Gastrocnemius medialis (tissue), 4 donors: ENCODE measurements at regions not wholly inside any gene's neighbourhood (a gene's known extent, or its start where the extent isn't known, plus 50 kb on each side); places are given as distances from the start of the nearest gene placed in this dataset.

Experiments
- ATAC-seq, 2 donors: fragments of 150-250 bp; one replicate each; pipeline ENCODE4 v1.9.1; 2016
- DNase-seq, 2 donors: peaks; one replicate each; pipeline ENCODE4 v3.0.0-alpha.2; 2019
- H3K27ac ChIP-seq, 4 donors: fragments of 200-600 bp; sonication (generic); 1 replicate in 1 of 4; 2 replicates in 3 of 4; pipeline ENCODE4 v1.5.1; 2016 to 2018; ENCODE audit warnings: mild to moderate bottlenecking in 2 of 4, moderate library complexity in 1 of 4
- H3K27me3 ChIP-seq, 3 donors: fragments of 200-600 bp; sonication (generic) in 2 of 3; 1 replicate in 1 of 3; 2 replicates in 2 of 3; pipeline versions ENCODE4 v1.5.1 to v1.6.0; 2016 to 2019; ENCODE audit warnings: mild to moderate bottlenecking in 1 of 3, moderate library complexity in 1 of 3
- H3K36me3 ChIP-seq, 2 donors: fragments of 200-600 bp; sonication (generic) in 1 of 2; one replicate each; pipeline ENCODE4 v1.5.1; 2017 to 2018
- H3K4me1 ChIP-seq, 2 donors: fragments of 200-600 bp; sonication (generic) in 1 of 2; one replicate each; pipeline ENCODE4 v1.5.1; 2016 to 2017; ENCODE audit warnings: mild to moderate bottlenecking in 2 of 2
- H3K4me3 ChIP-seq, 4 donors: fragments of 200-600 bp; sonication (generic) in 3 of 4; 1 replicate in 1 of 4; 2 replicates in 3 of 4; pipeline ENCODE4 v1.5.1; 2016 to 2019; ENCODE audit warnings: mild to moderate bottlenecking in 2 of 4
- H3K9me3 ChIP-seq, 3 donors: fragments of 200-600 bp; sonication (generic) in 2 of 3; 1 replicate in 1 of 3; 2 replicates in 2 of 3; pipeline ENCODE4 v1.5.1; 2016 to 2019
- CTCF ChIP-seq, 5 experiments: fragments of 450-650 bp in 3 of 5; fragments of 200-600 bp in 2 of 5; sonication (generic) in 2 of 5; IDR thresholded peaks in 4 of 5; conservative IDR thresholded peaks in 1 of 5; 1 replicate in 4 of 5; 2 replicates in 1 of 5; pipeline ENCODE4 v1.5.1; 2016 to 2019; ENCODE audit warnings: antibody characterized with exemption in 5 of 5, mild to moderate bottlenecking in 3 of 5, moderate library complexity in 3 of 5
- POLR2A ChIP-seq, 2 donors: fragments of 450-650 bp; IDR thresholded peaks; one replicate each; pipeline ENCODE4 v1.6.1; 2017; ENCODE audit warnings: antibody characterized with exemption in 2 of 2, mild to moderate bottlenecking in 2 of 2, moderate library complexity in 2 of 2
- in situ Hi-C, 4 donors: fragments of 200-750 bp; cut with MboI; loops; one replicate each; pipeline versions ENCODE4 v1.15.0 to v1.8.0; 2017; ENCODE audit warnings: low sequenced_read_pairs in 4 of 4
- intact Hi-C: fragments of 100-400 bp; cut with DNase I; formaldehyde crosslinking; loops from one replicate; pipeline ENCODE4 v1.15.1; 2023; ENCODE audit warnings: low total_unique reads

- H3K27ac ChIP-seq, result no peak overlapping the region
- ATAC-seq (no peak), DNase-seq (no peak)
- no peaks in the 10 kb centered on the region for H3K36me3 ChIP-seq
- TF ChIP-seq POLR2A (IDR thresholded peaks at IDR 0.05) (no peak), CTCF (IDR thresholded peaks at IDR 0.05 in 4 of 5, conservative IDR thresholded peaks at IDR 0.05 in 1 of 5) (no peak)
- no peaks in the 10 kb centered on the region for H3K27me3 ChIP-seq
- intact Hi-C loops, result no loop called here
- no peak overlapping the region for H3K4me3 ChIP-seq
- no peaks in the 10 kb centered on the region for H3K9me3 ChIP-seq
- no peaks in the 10 kb centered on the region for H3K4me1 ChIP-seq
- in situ Hi-C loops, result no loop called here
Measured at GRCh38 chr5:131081913-131082488, 83.1 kb downstream of the HINT1 start.

GRCh38 chr5:131081374-131081773 is 83.7 kb downstream of the HINT1 start:
- Histone ChIP-seq H3K9me3 (no peaks in the 10 kb centered on the region), H3K27ac (no peak overlapping the region), H3K4me3 (no peak overlapping the region), H3K4me1 (no peaks in the 10 kb centered on the region), H3K27me3 (no peaks in the 10 kb centered on the region), H3K36me3 (no peaks in the 10 kb centered on the region)
- no peak for DNase-seq
- ATAC-seq, result no peak
- TF ChIP-seq CTCF (IDR thresholded peaks at IDR 0.05 in 4 of 5, conservative IDR thresholded peaks at IDR 0.05 in 1 of 5), result no peak
- TF ChIP-seq POLR2A (IDR thresholded peaks at IDR 0.05), result no peak
- in situ Hi-C loops, result no loop called here
- intact Hi-C loops, result no loop called here

GRCh38 chr5:131079232-131079631 is 85.8 kb downstream of the HINT1 start:
- no peak for TF ChIP-seq CTCF (IDR thresholded peaks at IDR 0.05 in 4 of 5, conservative IDR thresholded peaks at IDR 0.05 in 1 of 5)
- TF ChIP-seq POLR2A (IDR thresholded peaks at IDR 0.05), result no peak
- intact Hi-C loops, result no loop called here
- in situ Hi-C loops, result no loop called here
- Histone ChIP-seq H3K4me3 (no peak overlapping the region), H3K27ac (no peak overlapping the region), H3K4me1 (no peaks in the 10 kb centered on the region), H3K27me3 (no peaks in the 10 kb centered on the region), H3K9me3 (no peaks in the 10 kb centered on the region), H3K36me3 (no peaks in the 10 kb centered on the region)
- no peak for ATAC-seq
- DNase-seq, result no peak

- ATAC-seq (no peak), DNase-seq (no peak)
- Histone ChIP-seq H3K27me3 (no peaks in the 10 kb centered on the region), H3K36me3 (no peaks in the 10 kb centered on the region), H3K9me3 (no peaks in the 10 kb centered on the region), H3K4me3 (no peak overlapping the region), H3K4me1 (no peaks in the 10 kb centered on the region), H3K27ac (no peak overlapping the region)
- TF ChIP-seq POLR2A (IDR thresholded peaks at IDR 0.05) (no peak), CTCF (IDR thresholded peaks at IDR 0.05 in 4 of 5, conservative IDR thresholded peaks at IDR 0.05 in 1 of 5) (no peak)
- in situ Hi-C loops, result no loop called here
- intact Hi-C loops, result no loop called here
Measured at GRCh38 chr5:131068893-131069643, 96.0 kb downstream of the HINT1 start.
